Hepatocyte (in vitro differentiated cells): ENCODE measurements at regions not wholly inside any gene's neighbourhood (a gene's known extent, or its start where the extent isn't known, plus 50 kb on each side); places are given as distances from the start of the nearest gene placed in this dataset.

Experiments used
- DNase-seq: peaks from one replicate; pipeline ENCODE4 v3.0.0-alpha.2; 2016; ENCODE audit warnings: low spot score
- H2AFZ ChIP-seq: fragments of 200-600 bp; sonication (generic); 2 replicates; pipeline ENCODE4 v1.6.0; 2016; ENCODE audit warnings: antibody characterized with exemption, mild to moderate bottlenecking
- H3K27ac ChIP-seq: fragments of 200-600 bp; sonication (generic); 2 replicates; pipeline ENCODE4 v1.5.1; 2016; ENCODE audit warnings: mild to moderate bottlenecking
- H3K27me3 ChIP-seq: fragments of 200-600 bp; sonication (generic); 2 replicates; pipeline ENCODE4 v1.6.1; 2016
- H3K36me3 ChIP-seq: fragments of 200-600 bp; sonication (generic); replicated peaks from 2 replicates; pipeline ENCODE4 v1.5.1; 2016; ENCODE audit warnings: low read depth; ENCODE audit not compliant: insufficient read depth
- H3K4me1 ChIP-seq: fragments of 200-600 bp; sonication (generic); 2 replicates; pipeline ENCODE4 v1.5.1; 2016; ENCODE audit warnings: mild to moderate bottlenecking, moderate library complexity; ENCODE audit not compliant: insufficient read depth
- H3K4me2 ChIP-seq: fragments of 200-600 bp; sonication (generic); 2 replicates; pipeline ENCODE4 v1.6.0; 2016
- H3K4me3 ChIP-seq: fragments of 200-600 bp; sonication (generic); 2 replicates; pipeline ENCODE4 v1.5.1; 2016; ENCODE audit warnings: mild to moderate bottlenecking
- H3K79me2 ChIP-seq: fragments of 200-600 bp; sonication (generic); 2 replicates; pipeline ENCODE4 v1.6.0; 2017; ENCODE audit warnings: mild to moderate bottlenecking
- H3K9me2 ChIP-seq: fragments of 200-600 bp; sonication (generic); replicated peaks from 2 replicates; pipeline ENCODE4 v1.6.0; 2017; ENCODE audit warnings: mild to moderate bottlenecking; ENCODE audit not compliant: insufficient read depth
- H3K9me3 ChIP-seq: fragments of 200-600 bp; sonication (generic); 2 replicates; pipeline ENCODE4 v1.5.1; 2016; ENCODE audit warnings: low read depth, mild to moderate bottlenecking
- H4K20me1 ChIP-seq: fragments of 200-600 bp; sonication (generic); 2 replicates; pipeline ENCODE4 v1.6.0; 2016; ENCODE audit warnings: mild to moderate bottlenecking; ENCODE audit not compliant: insufficient read depth, poor library complexity, severe bottlenecking
- CTCF ChIP-seq: fragments of 200-600 bp; sonication (generic); IDR thresholded peaks from 2 replicates; pipeline ENCODE4 v1.5.1; 2016; ENCODE audit warnings: antibody characterized with exemption, mild to moderate bottlenecking; ENCODE audit not compliant: poor library complexity
- EZH2 ChIP-seq: fragments of 200-600 bp; sonication (generic); IDR thresholded peaks from 2 replicates; pipeline ENCODE4 v1.6.1; 2016; ENCODE audit warnings: antibody characterized with exemption, mild to moderate bottlenecking, borderline replicate concordance
- EZH2phosphoT487 ChIP-seq: fragments of 200-600 bp; sonication (generic); IDR thresholded peaks from one replicate; pipeline ENCODE4 v1.6.1; 2018; ENCODE audit warnings: antibody characterized with exemption, mild to moderate bottlenecking, low read depth, moderate library complexity; ENCODE audit not compliant: unreplicated experiment, severe bottlenecking
- WGBS: methylation state at CpG from one replicate; pipeline ENCODE4 v1.1.6; 2016; ENCODE audit warnings: low lambda C conversion rate; ENCODE audit errors: missing lambda C conversion rate; 5-methylcytosine and 5-hydroxymethylcytosine counted together

- Histone ChIP-seq H3K4me2 (no peak overlapping the region), H3K79me2 (no peaks in the 10 kb centered on the region), H4K20me1 (no peaks in the 10 kb centered on the region), H3K9me2 (no peaks in the 10 kb centered on the region), H3K27ac (no peak overlapping the region), H3K36me3 (no peaks in the 10 kb centered on the region), H3K27me3 (no peaks in the 10 kb centered on the region), H3K4me1 (no peaks in the 10 kb centered on the region), H2AFZ (no peak overlapping the region), H3K4me3 (no peak overlapping the region), H3K9me3 (no peaks in the 10 kb centered on the region)
- no peak for DNase-seq
- TF ChIP-seq EZH2phosphoT487 (no peak), CTCF (no peak), EZH2 (no peak)
Observed at GRCh38 chr9:119094086-119094485, 275.1 kb downstream of the BRINP1 start.

- no peaks in the 10 kb centered on the region for H3K27me3 ChIP-seq
- H3K4me2 ChIP-seq, result no peak overlapping the region
- no peaks in the 10 kb centered on the region for H3K36me3 ChIP-seq
- no peak for DNase-seq
- H2AFZ ChIP-seq, result no peak overlapping the region
- TF ChIP-seq CTCF (no peak), EZH2phosphoT487 (no peak), EZH2 (no peak)
- no peaks in the 10 kb centered on the region for H3K9me2 ChIP-seq
- no peaks in the 10 kb centered on the region for H3K9me3 ChIP-seq
- no peak overlapping the region for H3K4me3 ChIP-seq
- 94% methylated on average over 3 of the region's 3 CpGs for WGBS
- no peaks in the 10 kb centered on the region for H4K20me1 ChIP-seq
- no peaks in the 10 kb centered on the region for H3K79me2 ChIP-seq
- H3K4me1 ChIP-seq, result no peaks in the 10 kb centered on the region
- H3K27ac ChIP-seq, result no peak overlapping the region
Observed at GRCh38 chr9:119095072-119095471, 274.2 kb downstream of the BRINP1 start.

- no peak for DNase-seq
- Histone ChIP-seq H3K27me3 (no peaks in the 10 kb centered on the region), H3K27ac (no peak overlapping the region), H3K79me2 (no peaks in the 10 kb centered on the region), H2AFZ (no peak overlapping the region), H3K9me3 (no peaks in the 10 kb centered on the region), H3K4me1 (no peaks in the 10 kb centered on the region), H3K4me2 (no peak overlapping the region), H4K20me1 (no peaks in the 10 kb centered on the region), H3K36me3 (no peaks in the 10 kb centered on the region), H3K4me3 (no peak overlapping the region), H3K9me2 (no peaks in the 10 kb centered on the region)
- WGBS, result 43% methylated on average over 4 of the region's 4 CpGs
- TF ChIP-seq EZH2, result no peak
- no peak for TF ChIP-seq EZH2phosphoT487
- no peak for TF ChIP-seq CTCF
Observed at GRCh38 chr9:119101048-119101447, 268.2 kb downstream of the BRINP1 start.

GRCh38 chr9:119114681-119115080, 254.6 kb downstream of the BRINP1 start:
- no peak overlapping the region for H2AFZ ChIP-seq
- H3K27me3 ChIP-seq, result no peaks in the 10 kb centered on the region
- H4K20me1 ChIP-seq, result no peaks in the 10 kb centered on the region
- no peak overlapping the region for H3K4me3 ChIP-seq
- H3K79me2 ChIP-seq, result no peaks in the 10 kb centered on the region
- DNase-seq, result no peak
- H3K4me1 ChIP-seq, result no peaks in the 10 kb centered on the region
- H3K36me3 ChIP-seq, result no peaks in the 10 kb centered on the region
- WGBS, result 77% methylated on average over 4 of the region's 4 CpGs
- no peak overlapping the region for H3K27ac ChIP-seq
- TF ChIP-seq EZH2, result no peak
- TF ChIP-seq EZH2phosphoT487, result no peak
- no peak for TF ChIP-seq CTCF
- H3K9me2 ChIP-seq, result no peaks in the 10 kb centered on the region
- no peak overlapping the region for H3K4me2 ChIP-seq
- H3K9me3 ChIP-seq, result no peaks in the 10 kb centered on the region
